Mammary epithelial cell (primary cell): ENCODE measurements at regions not wholly inside any gene's neighbourhood (a gene's known extent, or its start where the extent isn't known, plus 50 kb on each side); places are given as distances from the start of the nearest gene placed in this dataset.

Experiments used
- EZH2 ChIP-seq: IDR thresholded peaks from 2 replicates; pipeline ENCODE4 v1.6.1; 2012; ENCODE audit warnings: low read length, inconsistent platforms, borderline replicate concordance
- TF ChIP-seq, protein P1 (sequence below), 2 donors: IDR thresholded peaks in 1 of 2; conservative IDR thresholded peaks in 1 of 2; 2 replicates each; pipeline ENCODE4 v1.5.1; 2011 to 2012; ENCODE audit warnings: inconsistent platforms in 2 of 2, low read length in 2 of 2, mild to moderate bottlenecking in 2 of 2, control low read depth in 1 of 2, low read depth in 1 of 2; ENCODE audit not compliant: insufficient read depth in 1 of 2; ENCODE audit errors: extremely low read depth in 1 of 2

DNA sequence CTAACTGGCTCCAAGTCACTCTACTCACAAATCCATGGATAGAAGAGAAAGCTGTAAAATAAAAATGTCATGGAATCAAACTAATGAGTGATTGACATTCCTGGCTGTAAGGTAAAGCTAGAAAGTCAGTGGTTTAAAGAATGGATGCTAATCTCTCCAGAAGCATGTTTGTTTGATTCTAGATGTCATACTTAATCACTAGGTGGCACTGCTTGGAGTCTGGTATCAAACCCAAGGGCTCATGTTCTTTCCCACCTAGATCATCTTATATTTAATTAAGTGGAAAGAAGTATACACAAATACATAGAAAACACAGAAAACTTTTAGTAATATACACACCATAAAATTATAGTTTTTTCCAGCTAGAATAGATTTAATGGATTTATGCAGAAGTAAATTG lies 2666.6 kb downstream of the PCDH7 start:
- TF ChIP-seq, protein P1, sequence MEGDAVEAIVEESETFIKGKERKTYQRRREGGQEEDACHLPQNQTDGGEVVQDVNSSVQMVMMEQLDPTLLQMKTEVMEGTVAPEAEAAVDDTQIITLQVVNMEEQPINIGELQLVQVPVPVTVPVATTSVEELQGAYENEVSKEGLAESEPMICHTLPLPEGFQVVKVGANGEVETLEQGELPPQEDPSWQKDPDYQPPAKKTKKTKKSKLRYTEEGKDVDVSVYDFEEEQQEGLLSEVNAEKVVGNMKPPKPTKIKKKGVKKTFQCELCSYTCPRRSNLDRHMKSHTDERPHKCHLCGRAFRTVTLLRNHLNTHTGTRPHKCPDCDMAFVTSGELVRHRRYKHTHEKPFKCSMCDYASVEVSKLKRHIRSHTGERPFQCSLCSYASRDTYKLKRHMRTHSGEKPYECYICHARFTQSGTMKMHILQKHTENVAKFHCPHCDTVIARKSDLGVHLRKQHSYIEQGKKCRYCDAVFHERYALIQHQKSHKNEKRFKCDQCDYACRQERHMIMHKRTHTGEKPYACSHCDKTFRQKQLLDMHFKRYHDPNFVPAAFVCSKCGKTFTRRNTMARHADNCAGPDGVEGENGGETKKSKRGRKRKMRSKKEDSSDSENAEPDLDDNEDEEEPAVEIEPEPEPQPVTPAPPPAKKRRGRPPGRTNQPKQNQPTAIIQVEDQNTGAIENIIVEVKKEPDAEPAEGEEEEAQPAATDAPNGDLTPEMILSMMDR (conservative IDR thresholded peaks at IDR 0.05 in 1 of 2, IDR thresholded peaks at IDR 0.05 in 1 of 2; ENCODE audit: extremely low read depth in 1 of 2, insufficient read depth in 1 of 2, low read depth in 1 of 2, low read length in 2 of 2): no peak
- TF ChIP-seq EZH2: no peak
